ENCODE measurements at regions not wholly inside any gene's neighbourhood (a gene's known extent, or its start where the extent isn't known, plus 50 kb on each side); places are given as distances from the start of the nearest gene placed in this dataset.

DNA sequence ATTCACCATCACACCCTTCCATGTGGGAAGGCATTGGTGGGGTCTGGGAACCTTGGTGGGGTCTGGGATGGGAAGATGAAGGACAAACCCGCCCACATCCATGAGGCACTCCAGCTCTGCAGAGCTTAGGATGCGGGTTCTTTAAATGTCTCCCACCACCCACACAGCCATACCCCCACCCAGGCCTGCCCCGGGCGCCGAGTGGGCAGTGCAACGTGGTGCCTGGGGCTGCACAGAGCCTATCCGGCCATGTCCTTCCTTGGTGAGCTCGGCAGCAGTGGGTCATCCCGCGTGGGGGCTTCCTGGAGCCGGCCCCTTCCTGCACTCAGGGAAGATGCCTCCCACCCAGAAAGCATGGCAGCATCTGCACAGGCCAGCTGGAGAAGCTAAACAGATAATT, 163.5 kb upstream of the TCERG1L start:
- H3K4me1 ChIP-seq, result no peaks in the 10 kb centered on the region
- no peak for ATAC-seq
- no peak overlapping the region for H3K4me3 ChIP-seq
- TF ChIP-seq POLR2AphosphoS5 (IDR thresholded peaks at IDR 0.05) (no peak), POLR2A (IDR thresholded peaks at IDR 0.05) (no peak), EP300 (IDR thresholded peaks at IDR 0.05) (no peak)
- TF ChIP-seq, protein P1, sequence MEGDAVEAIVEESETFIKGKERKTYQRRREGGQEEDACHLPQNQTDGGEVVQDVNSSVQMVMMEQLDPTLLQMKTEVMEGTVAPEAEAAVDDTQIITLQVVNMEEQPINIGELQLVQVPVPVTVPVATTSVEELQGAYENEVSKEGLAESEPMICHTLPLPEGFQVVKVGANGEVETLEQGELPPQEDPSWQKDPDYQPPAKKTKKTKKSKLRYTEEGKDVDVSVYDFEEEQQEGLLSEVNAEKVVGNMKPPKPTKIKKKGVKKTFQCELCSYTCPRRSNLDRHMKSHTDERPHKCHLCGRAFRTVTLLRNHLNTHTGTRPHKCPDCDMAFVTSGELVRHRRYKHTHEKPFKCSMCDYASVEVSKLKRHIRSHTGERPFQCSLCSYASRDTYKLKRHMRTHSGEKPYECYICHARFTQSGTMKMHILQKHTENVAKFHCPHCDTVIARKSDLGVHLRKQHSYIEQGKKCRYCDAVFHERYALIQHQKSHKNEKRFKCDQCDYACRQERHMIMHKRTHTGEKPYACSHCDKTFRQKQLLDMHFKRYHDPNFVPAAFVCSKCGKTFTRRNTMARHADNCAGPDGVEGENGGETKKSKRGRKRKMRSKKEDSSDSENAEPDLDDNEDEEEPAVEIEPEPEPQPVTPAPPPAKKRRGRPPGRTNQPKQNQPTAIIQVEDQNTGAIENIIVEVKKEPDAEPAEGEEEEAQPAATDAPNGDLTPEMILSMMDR (IDR thresholded peaks at IDR 0.05), result no peak
- 100% methylated on average over 1 of the region's 11 CpGs; no CpG with 5 or more reads in 1 of the 2 donors for WGBS, 2 donors (ENCODE audit: low coverage in 1 of 2)
- H3K27ac ChIP-seq, result no peak overlapping the region
- H3K36me3 ChIP-seq, result no peaks in the 10 kb centered on the region
- H3K9me3 ChIP-seq, result no peaks in the 10 kb centered on the region
- peaks cover 80% of the 10 kb centered on the region for H3K27me3 ChIP-seq

DNA sequence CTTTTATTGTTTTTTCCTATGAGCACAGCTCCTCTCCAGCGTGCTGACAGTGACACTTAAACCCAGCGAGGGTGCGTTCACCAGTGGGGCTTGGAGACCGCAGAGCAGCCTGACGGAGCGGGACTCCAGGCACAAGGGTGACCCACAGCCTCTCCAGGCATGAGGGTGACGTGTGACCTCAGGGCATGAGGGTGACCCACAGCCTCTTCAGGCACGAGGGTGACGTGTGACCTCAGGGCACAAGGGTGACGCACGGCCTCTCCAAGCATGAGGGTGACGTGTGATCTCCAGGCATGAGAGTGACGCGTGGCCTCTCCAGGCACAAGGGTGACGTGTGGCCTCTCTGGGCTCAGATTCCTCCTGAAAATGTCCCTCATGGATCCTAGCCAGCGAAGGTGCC, 164.3 kb upstream of the TCERG1L start:
- Histone ChIP-seq H3K36me3 (no peaks in the 10 kb centered on the region), H3K4me1 (no peaks in the 10 kb centered on the region), H3K4me3 (no peak overlapping the region), H3K9me3 (no peaks in the 10 kb centered on the region), H3K27ac (no peak overlapping the region), H3K27me3 (peaks cover 85% of the 10 kb centered on the region)
- TF ChIP-seq EP300 (IDR thresholded peaks at IDR 0.05), result no peak
- TF ChIP-seq POLR2AphosphoS5 (IDR thresholded peaks at IDR 0.05), result no peak
- TF ChIP-seq POLR2A (IDR thresholded peaks at IDR 0.05), result no peak
- TF ChIP-seq, protein P1 (IDR thresholded peaks at IDR 0.05), result no peak
- 85 to 100% methylated on average over 2 to 9 of the region's 16 CpGs for WGBS, 2 donors (ENCODE audit: low coverage in 1 of 2)
- no peak for ATAC-seq

- peaks cover 85% of the 10 kb centered on the region for H3K27me3 ChIP-seq
- H3K4me3 ChIP-seq, result no peak overlapping the region
- no peak overlapping the region for H3K27ac ChIP-seq
- no peaks in the 10 kb centered on the region for H3K9me3 ChIP-seq
- H3K4me1 ChIP-seq, result no peaks in the 10 kb centered on the region
- WGBS, 2 donors (ENCODE audit: low coverage in 1 of 2), result 33 to 36% methylated on average over 7 to 13 of the region's 15 CpGs
- H3K36me3 ChIP-seq, result no peaks in the 10 kb centered on the region
- no peak for ATAC-seq
- no peak for TF ChIP-seq POLR2AphosphoS5 (IDR thresholded peaks at IDR 0.05)
- no peak for TF ChIP-seq POLR2A (IDR thresholded peaks at IDR 0.05)
- TF ChIP-seq, protein P1 (IDR thresholded peaks at IDR 0.05), result no peak
- TF ChIP-seq EP300 (IDR thresholded peaks at IDR 0.05), result no peak
Observed at GRCh38 chr10:131477457-131478121, 166.1 kb upstream of the TCERG1L start.

- TF ChIP-seq POLR2A (IDR thresholded peaks at IDR 0.05) (no peak), POLR2AphosphoS5 (IDR thresholded peaks at IDR 0.05) (no peak), EP300 (IDR thresholded peaks at IDR 0.05) (no peak)
- TF ChIP-seq, protein P1 (IDR thresholded peaks at IDR 0.05), result no peak
- Histone ChIP-seq H3K4me3 (no peak overlapping the region), H3K27me3 (peaks cover 78% of the 10 kb centered on the region), H3K36me3 (no peaks in the 10 kb centered on the region), H3K4me1 (no peaks in the 10 kb centered on the region), H3K27ac (no peak overlapping the region), H3K9me3 (no peaks in the 10 kb centered on the region)
- 47 to 65% methylated on average over 3 to 4 of the region's 6 CpGs for WGBS, 2 donors (ENCODE audit: low coverage in 1 of 2)
- ATAC-seq, result no peak
Observed at GRCh38 chr10:131478377-131478989, 167.0 kb upstream of the TCERG1L start.

- 57 to 89% methylated on average over 3 of the region's 3 CpGs for WGBS, 2 donors (ENCODE audit: low coverage in 1 of 2)
- ATAC-seq, result no peak
- Histone ChIP-seq H3K9me3 (no peaks in the 10 kb centered on the region), H3K4me1 (no peaks in the 10 kb centered on the region), H3K36me3 (no peaks in the 10 kb centered on the region), H3K4me3 (no peak overlapping the region), H3K27me3 (peaks cover 62% of the 10 kb centered on the region), H3K27ac (no peak overlapping the region)
- TF ChIP-seq POLR2A (IDR thresholded peaks at IDR 0.05), result no peak
- TF ChIP-seq EP300 (IDR thresholded peaks at IDR 0.05), result no peak
- TF ChIP-seq, protein P1 (IDR thresholded peaks at IDR 0.05), result no peak
- no peak for TF ChIP-seq POLR2AphosphoS5 (IDR thresholded peaks at IDR 0.05)
Observed at GRCh38 chr10:131480066-131480465, 168.5 kb upstream of the TCERG1L start.

Measured in gastroesophageal sphincter (tissue), 4 donors.